ENCODE measurements at regions not wholly inside any gene's neighbourhood (a gene's known extent, or its start where the extent isn't known, plus 50 kb on each side); places are given as distances from the start of the nearest gene placed in this dataset.

DNA sequence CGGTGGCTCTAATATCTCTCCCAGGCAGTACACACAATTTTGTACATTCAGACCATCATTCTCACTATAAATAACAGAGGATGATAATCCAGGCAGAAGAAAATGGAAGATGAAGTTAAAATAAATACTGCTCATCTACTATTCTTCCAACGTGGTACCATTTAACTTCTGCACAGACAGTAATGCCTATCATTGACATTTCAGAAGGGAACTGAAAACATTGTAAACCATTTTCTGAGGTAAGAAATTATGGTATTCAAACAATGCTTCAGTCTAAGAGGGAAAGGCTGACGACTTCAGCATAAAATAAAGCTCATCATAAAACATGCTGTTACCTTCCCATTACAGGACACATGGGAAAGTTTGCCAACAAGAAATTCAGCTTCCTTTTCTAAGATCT, 814.4 kb downstream of the NR4A2 start:
- intact Hi-C loops (cut with DNase I; ENCODE audit: low total_unique reads): no loop called here
- no peak overlapping the region for H3K27ac ChIP-seq
- in situ Hi-C loops (cut with MboI; ENCODE audit: low sequenced_read_pairs in 4 of 4): no loop called here
- H3K27me3 ChIP-seq: no peaks in the 10 kb centered on the region
- no peaks in the 10 kb centered on the region for H3K36me3 ChIP-seq
- H3K4me1 ChIP-seq: no peaks in the 10 kb centered on the region
- no peak for TF ChIP-seq CTCF (IDR thresholded peaks at IDR 0.05 in 4 of 5, conservative IDR thresholded peaks at IDR 0.05 in 1 of 5)
- TF ChIP-seq POLR2A (IDR thresholded peaks at IDR 0.05): no peak
- no peak overlapping the region for H3K4me3 ChIP-seq
- no peak for ATAC-seq
- DNase-seq: no peak
- H3K9me3 ChIP-seq: no peaks in the 10 kb centered on the region

DNA sequence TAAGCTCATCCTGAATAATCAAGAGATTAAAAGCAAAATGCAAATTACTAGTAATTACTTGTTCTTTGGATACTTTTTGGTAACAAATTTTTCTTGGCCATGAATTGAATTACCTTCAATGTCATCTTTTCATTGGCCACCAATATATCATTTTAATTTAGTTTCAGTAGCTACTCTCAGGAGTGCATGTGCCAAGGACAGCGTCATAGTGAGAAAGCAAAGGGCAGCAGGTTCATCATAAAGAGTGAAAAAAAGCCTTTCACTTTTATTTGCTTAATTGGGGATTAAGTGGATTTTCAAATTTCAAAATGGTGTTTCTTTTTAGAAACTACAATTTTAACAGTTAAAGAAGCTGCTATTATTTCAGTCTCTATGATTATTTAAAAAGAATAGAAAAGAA, 815.2 kb downstream of the NR4A2 start:
- H3K27ac ChIP-seq: no peak overlapping the region
- intact Hi-C loops (cut with DNase I; ENCODE audit: low total_unique reads): no loop called here
- no peak for ATAC-seq
- no peak for DNase-seq
- no peaks in the 10 kb centered on the region for H3K9me3 ChIP-seq
- no peak overlapping the region for H3K4me3 ChIP-seq
- no peaks in the 10 kb centered on the region for H3K36me3 ChIP-seq
- no peaks in the 10 kb centered on the region for H3K4me1 ChIP-seq
- no peaks in the 10 kb centered on the region for H3K27me3 ChIP-seq
- no peak for TF ChIP-seq POLR2A (IDR thresholded peaks at IDR 0.05)
- in situ Hi-C loops (cut with MboI; ENCODE audit: low sequenced_read_pairs in 4 of 4): no loop called here

- no peak overlapping the region for H3K27ac ChIP-seq
- H3K27me3 ChIP-seq: no peaks in the 10 kb centered on the region
- H3K36me3 ChIP-seq: no peaks in the 10 kb centered on the region
- TF ChIP-seq POLR2A (IDR thresholded peaks at IDR 0.05) (no peak), CTCF (IDR thresholded peaks at IDR 0.05 in 4 of 5, conservative IDR thresholded peaks at IDR 0.05 in 1 of 5) (no peak)
- no peaks in the 10 kb centered on the region for H3K4me1 ChIP-seq
- no peak overlapping the region for H3K4me3 ChIP-seq
- intact Hi-C loops (cut with DNase I; ENCODE audit: low total_unique reads): no loop called here
- DNase-seq: no peak
- no peak for ATAC-seq
- in situ Hi-C loops (cut with MboI; ENCODE audit: low sequenced_read_pairs in 4 of 4): no loop called here
- no peaks in the 10 kb centered on the region for H3K9me3 ChIP-seq
These were observed 814.8 kb downstream of the KCNJ3 start for GRCh38 chr2:155513248-155513647.

DNA sequence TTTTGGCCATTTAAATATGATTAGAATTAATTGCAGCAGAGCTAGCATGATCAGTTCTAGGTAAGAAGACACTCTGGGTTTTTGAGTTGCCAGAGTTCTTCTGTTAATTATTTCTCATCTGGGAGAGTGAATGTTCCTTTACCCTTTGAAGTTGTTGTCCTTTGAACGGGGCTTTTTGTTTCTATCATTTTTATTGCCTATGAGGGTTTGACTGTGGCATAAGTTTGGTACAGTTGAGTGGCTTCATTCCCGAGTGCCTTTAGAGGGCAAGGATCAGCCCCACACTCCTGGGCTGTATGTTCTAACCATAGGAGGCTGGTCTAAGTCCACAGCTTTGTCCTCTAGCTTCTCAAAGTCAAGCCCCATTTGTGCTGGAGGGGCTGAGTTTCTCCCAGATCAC, 804.3 kb downstream of the KCNJ3 start:
- H3K36me3 ChIP-seq: no peaks in the 10 kb centered on the region
- no peak overlapping the region for H3K4me3 ChIP-seq
- no peaks in the 10 kb centered on the region for H3K4me1 ChIP-seq
- DNase-seq (no peak), ATAC-seq (no peak)
- intact Hi-C loops (cut with DNase I; ENCODE audit: low total_unique reads) (no loop called here), in situ Hi-C loops (cut with MboI; ENCODE audit: low sequenced_read_pairs in 4 of 4) (no loop called here)
- no peaks in the 10 kb centered on the region for H3K9me3 ChIP-seq
- no peak overlapping the region for H3K27ac ChIP-seq
- TF ChIP-seq CTCF (IDR thresholded peaks at IDR 0.05 in 4 of 5, conservative IDR thresholded peaks at IDR 0.05 in 1 of 5) (no peak), POLR2A (IDR thresholded peaks at IDR 0.05) (no peak)
- H3K27me3 ChIP-seq: no peaks in the 10 kb centered on the region

DNA sequence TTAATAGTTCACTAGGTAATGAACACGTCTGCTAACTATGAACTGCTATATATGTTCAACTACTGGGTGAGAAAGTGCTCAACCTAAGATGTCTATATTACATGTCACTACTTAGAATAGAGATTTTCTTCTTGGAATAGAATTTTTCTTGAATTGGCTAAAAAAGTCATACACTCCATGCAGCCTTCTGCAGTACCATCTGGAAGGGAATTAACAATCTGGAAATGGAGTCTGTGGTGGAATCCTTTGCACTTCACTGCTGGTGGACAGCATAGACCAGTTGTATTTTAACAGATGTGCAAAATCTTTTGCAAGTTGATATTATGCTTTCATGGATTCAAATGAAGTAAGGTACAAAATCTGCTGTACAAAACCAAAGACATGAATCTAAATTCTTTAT, 799.6 kb downstream of the KCNJ3 start:
- TF ChIP-seq CTCF (IDR thresholded peaks at IDR 0.05 in 4 of 5, conservative IDR thresholded peaks at IDR 0.05 in 1 of 5) (no peak), POLR2A (IDR thresholded peaks at IDR 0.05) (no peak)
- H3K36me3 ChIP-seq: no peaks in the 10 kb centered on the region
- intact Hi-C loops (cut with DNase I; ENCODE audit: low total_unique reads) (no loop called here), in situ Hi-C loops (cut with MboI; ENCODE audit: low sequenced_read_pairs in 4 of 4) (no loop called here)
- no peak for DNase-seq
- no peaks in the 10 kb centered on the region for H3K9me3 ChIP-seq
- H3K4me3 ChIP-seq: no peak overlapping the region
- no peak overlapping the region for H3K27ac ChIP-seq
- no peaks in the 10 kb centered on the region for H3K27me3 ChIP-seq
- H3K4me1 ChIP-seq: no peaks in the 10 kb centered on the region
- ATAC-seq: no peak
